Effector CD4-positive, alpha-beta T cell (primary cell): ENCODE measurements at regions not wholly inside any gene's neighbourhood (a gene's known extent, or its start where the extent isn't known, plus 50 kb on each side); places are given as distances from the start of the nearest gene placed in this dataset.
"Not testable (repeated sequence)": the region's sequence is repeated elsewhere in the genome, so short reads cannot be mapped to it uniquely, and the experiment has no call there.

ENCODE experiments used
- DNase-seq: peaks from one replicate; pipeline ENCODE4 v3.0.0-alpha.2; 2020

DNA sequence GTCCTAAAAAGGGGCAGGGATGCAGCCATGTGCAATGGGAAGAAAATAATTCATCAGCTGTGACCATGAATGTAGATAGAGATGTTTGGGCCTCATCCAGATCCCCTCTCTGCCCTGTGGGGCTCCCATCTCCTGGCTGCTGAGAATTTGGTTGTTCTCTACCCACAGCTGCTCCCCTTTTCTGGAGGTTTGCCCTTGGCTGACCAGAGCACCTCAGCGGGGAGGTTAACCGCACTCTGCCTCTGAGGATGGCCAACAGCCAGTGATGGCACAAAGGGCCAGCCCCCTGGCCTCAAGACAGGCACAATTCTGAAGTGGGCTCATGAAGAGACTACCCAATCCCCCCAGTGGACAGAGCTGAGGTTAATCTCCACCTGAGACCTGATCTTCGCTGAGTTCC is 61.5 kb upstream of the SERP2 start:
- DNase-seq = no peak

DNA sequence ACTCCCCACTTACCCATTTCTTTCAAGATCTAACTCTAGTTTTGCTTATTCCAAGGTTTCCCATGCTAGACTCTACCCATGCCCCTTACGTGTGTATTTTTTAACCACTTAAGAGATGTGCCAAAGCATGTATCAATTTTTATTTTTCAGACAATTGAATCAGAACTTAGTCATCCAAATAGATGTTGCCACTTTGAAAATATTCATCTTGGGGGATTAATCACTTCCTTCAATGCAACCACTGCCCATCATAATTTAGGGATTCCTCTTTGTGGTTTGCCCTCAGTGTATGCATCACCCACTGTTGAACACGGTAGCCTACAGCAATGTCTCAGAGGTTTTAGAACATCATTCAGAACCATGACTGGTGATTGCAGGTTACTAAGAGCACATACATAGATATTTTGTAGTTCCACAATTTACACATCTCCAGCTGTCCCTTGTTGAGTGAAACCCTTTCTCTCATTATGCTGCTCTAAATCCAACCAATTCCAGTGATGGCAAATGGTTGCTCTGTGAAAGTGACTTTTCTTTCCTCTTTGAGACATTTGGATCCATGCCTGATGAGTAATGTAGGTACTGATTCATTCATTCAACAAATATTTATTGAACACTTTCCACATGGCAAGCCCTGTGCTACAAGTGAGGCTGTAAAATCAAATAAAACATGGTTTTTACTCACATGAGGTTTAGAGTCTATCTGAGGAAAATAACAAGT is 60.6 kb upstream of the SERP2 start:
- DNase-seq = no peak

DNA sequence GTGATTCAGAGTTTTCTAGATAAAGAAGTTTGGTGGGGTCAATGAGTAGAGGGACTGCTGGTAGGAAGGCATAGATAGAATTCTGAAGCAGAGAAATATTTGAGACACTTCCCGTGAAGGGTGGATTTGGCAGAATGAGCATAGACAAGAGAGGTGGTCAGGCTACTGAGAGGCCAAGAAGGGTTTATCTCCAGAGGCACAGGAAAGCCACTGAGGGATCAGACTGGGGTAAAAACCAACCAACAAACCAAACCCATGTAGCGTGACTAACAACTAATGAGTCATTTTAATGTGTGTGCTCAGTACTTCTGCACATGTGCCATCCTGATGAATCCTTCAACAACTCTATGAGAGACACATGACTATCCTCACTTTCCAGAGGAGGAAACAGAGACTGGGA is 60.0 kb upstream of the SERP2 start:
- DNase-seq = no peak

DNA sequence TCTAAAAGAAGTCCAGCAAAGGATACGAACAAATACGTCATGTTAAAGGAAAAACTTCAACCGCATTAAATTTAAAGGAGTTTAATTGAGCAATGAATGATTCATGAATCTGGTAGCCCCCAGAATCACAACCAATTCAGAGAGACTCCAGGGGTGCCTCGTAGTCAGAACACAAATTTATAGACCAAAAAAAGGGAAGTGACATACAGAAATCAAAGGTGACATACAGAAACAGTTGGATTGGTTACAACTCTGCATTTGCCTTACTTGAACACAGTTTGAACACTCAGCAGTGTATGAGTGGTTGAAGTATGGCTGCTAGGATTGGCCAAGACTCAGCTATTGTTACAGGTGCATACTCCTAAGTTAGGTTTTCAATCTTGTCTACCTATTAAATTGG is 59.5 kb upstream of the SERP2 start:
- not testable (repeated sequence) for DNase-seq

DNA sequence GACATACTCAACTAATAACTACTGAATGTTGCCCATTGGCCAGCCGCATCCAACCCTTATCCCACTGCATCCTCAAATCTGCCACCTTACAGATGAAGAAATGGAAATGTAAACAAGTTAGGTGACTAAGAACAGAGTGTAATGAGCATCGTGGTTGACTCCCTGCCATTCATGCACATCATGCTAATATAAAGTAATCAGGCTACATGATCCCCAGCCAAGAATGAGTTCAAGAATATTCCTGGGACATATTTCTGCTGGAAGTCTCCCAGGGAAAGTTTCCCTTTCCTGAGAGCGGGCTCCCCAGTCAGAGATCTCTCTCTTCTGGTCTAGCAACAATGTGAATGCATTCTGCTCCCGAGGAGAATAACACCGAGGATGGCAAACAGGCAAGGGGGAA is 55.9 kb upstream of the SERP2 start:
- DNase-seq = no peak

DNA sequence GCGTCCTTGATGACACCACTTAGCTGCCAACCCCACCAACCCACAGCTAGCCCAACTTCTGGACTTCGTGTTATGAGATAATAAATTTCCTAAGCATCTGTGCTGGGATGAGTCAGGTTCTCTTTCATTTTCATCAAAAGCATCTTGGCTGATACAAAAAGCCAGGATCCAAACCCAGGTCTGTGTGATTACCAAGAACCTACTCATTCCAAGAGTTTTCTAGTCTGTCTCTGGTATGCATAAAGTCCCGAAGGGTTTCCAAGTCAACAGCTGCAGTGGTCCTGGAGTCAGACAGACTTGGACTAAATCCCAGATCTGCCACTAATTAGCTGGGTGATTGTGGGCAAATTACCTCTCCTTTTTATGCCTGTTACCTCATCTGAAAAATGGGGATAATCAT is 55.5 kb upstream of the SERP2 start:
- DNase-seq = no peak

DNA sequence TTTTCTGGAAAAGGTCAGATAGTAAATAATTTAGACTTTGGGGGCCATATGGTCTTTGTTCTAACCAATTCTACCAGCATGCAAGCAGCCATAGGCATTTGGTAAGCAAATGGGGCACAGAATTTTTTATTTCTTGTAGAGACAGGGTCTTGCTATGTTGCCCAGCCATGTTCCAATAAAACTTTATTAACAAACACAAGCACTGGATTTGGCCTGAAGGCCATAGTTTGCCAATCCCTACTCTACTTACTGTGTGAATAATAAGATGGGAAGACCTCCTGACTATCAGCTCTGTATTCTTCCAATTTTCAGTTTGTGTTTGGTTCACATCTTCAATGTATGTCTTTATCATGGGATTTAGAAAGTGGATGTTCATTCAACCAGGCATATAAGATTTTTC is 53.0 kb upstream of the SERP2 start:
- DNase-seq = no peak

DNA sequence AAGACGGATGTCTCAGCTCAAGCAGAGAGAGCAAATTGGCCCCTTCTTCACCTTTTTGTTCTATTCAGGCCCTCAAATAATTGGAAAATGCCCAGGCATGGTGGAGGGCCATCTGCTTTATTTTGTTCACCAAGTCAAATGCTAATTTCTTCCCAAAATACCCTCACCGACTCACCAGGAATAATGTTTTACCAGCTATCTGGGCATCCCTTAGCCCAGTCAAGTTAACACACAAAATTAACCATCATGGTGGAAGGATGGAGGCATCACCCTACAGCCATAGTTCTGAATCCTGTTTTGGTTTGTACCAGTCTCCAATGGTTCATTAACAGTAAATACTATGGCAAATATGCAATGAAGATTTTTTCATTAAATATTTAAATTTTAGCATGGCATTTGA is 51.7 kb upstream of the SERP2 start:
- DNase-seq = no peak

DNA sequence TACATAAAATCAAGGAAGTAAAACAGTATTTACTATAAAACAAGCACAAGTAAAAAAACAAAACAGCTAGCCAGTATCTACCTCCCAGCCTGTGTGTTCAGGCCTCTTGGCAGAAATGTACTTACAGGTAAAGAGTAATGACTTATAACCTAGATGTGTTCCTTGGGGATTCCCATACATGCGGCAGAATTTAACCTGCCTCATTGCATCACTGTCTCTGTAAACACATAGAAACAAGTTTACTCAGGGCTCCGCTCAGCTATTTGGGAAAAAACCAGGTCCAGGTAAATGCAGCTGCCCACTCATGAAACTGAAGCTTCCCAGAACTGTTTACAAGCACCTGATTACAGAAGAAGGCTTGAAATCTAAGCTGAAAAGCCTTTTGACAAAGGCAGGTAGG is 50.7 kb upstream of the SERP2 start:
- DNase-seq = no peak

DNA sequence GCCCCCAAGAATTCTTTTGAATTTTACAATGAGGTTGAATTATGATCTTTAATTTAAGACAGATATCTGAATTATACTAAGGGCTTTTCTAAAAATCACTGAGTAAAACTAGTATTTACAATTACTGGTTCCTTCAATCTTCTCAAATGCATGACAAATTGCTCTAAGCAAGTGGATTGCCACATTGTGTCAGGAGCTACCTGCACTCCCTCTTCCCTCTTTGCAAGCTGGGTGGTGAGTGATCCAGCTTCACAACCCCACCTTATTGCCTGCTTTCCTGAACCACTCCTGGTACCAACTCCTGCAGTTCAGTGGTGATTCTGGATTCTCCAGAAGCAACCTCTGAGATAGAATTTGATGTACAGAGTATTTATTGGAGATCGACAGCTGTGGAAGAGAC is 49.9 kb upstream of the SERP2 start:
- DNase-seq = no peak
